Bronchial epithelial cell (primary cell): ENCODE measurements at regions not wholly inside any gene's neighbourhood (a gene's known extent, or its start where the extent isn't known, plus 50 kb on each side); places are given as distances from the start of the nearest gene placed in this dataset.

Source experiments
- DNase-seq: peaks from one replicate; pipeline ENCODE4 v3.0.0-alpha.2; 2010; ENCODE audit warnings: low read depth
- FAIRE-seq: peaks from 2 replicates; lab custom pipeline; 2011; peaks lifted over from hg19 to GRCh38; lab: Jason Lieb, UNC
- H3K27me3 ChIP-seq: 2 replicates; pipeline ENCODE4 v1.5.1; 2011; ENCODE audit warnings: low read length; ENCODE audit not compliant: control insufficient read depth, insufficient read depth
- H3K36me3 ChIP-seq: 2 replicates; pipeline ENCODE4 v1.5.1; 2011; ENCODE audit warnings: low read length; ENCODE audit not compliant: control insufficient read depth, insufficient read depth
- H3K4me3 ChIP-seq: 2 replicates; pipeline ENCODE4 v1.5.1; 2011; ENCODE audit warnings: mild to moderate bottlenecking, low read depth, low read length, control low read depth
- CTCF ChIP-seq: IDR thresholded peaks from 2 replicates; pipeline ENCODE4 v1.5.1; 2011; ENCODE audit warnings: mild to moderate bottlenecking, moderate library complexity, low read length, control low read depth, inconsistent platforms; ENCODE audit not compliant: insufficient read depth, severe bottlenecking

DNA sequence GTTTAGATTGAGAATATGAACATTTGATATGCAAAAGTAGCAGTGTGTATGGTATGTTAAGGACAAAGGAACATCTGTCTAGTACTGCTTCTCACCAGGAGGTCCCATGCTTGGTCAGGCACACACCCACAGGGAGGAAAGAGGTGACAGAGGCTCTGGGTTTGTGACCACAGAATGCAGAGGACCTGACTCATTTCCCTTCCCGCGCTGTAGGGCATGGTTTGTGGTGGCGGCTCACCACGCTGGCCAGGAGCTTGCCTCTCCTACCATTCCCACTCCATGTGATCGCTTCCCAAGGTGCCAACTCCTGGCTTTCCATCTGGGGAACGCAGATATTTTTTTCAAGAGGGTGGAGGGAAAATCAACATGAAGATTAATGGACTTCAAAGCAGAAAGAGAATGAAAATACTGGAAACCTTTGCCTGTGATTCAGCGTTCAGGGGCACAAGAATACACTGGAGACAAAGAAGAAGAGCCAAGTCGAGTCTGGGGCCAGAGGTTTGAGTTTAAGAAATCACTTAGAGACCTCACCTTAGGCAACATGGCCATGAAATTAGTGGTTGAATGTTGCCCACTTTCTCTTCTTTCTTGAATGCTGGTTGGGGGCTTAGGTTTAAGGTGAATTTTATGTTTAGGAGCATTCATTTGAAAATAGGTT, 477.8 kb downstream of the CCDC171 start:
- TF ChIP-seq CTCF: no peak
- Histone ChIP-seq H3K27me3 (no peaks in the 10 kb centered on the region), H3K4me3 (no peak overlapping the region), H3K36me3 (no peaks in the 10 kb centered on the region)
- no peak for FAIRE-seq
- peak; percentile 71 for DNase-seq

GRCh38 chr9:16031486-16031885, 478.6 kb downstream of the CCDC171 start:
- TF ChIP-seq CTCF: no peak
- FAIRE-seq (no peak), DNase-seq (no peak)
- H3K27me3 ChIP-seq: no peaks in the 10 kb centered on the region
- H3K4me3 ChIP-seq: no peak overlapping the region
- no peaks in the 10 kb centered on the region for H3K36me3 ChIP-seq

DNA sequence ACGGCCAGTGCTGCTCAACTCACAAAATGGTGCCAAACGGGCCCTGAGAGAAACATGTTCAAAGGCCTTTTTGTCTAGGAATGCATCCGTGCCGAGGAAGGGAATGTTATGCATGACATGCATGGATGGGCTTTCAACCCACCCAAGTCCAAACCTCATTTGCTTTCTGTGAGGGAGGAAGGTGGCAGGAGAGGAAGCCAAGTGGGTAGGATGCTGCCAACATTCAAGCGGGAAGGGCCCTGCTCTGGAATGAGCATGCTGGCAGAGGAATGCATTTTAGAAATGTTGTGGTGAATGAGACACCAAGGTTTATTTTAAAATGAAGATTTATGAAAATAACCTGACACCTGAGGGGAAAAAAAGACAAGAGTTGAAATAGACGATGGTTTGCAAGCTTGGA, 479.1 kb downstream of the CCDC171 start:
- no peak overlapping the region for H3K4me3 ChIP-seq
- TF ChIP-seq CTCF: no peak
- no peak for FAIRE-seq
- H3K36me3 ChIP-seq: no peaks in the 10 kb centered on the region
- DNase-seq: no peak
- H3K27me3 ChIP-seq: no peaks in the 10 kb centered on the region

GRCh38 chr9:16032799-16033198, 480.0 kb downstream of the CCDC171 start:
- FAIRE-seq (no peak), DNase-seq (no peak)
- no peak for TF ChIP-seq CTCF
- H3K27me3 ChIP-seq: no peaks in the 10 kb centered on the region
- no peaks in the 10 kb centered on the region for H3K36me3 ChIP-seq
- H3K4me3 ChIP-seq: no peak overlapping the region

DNA sequence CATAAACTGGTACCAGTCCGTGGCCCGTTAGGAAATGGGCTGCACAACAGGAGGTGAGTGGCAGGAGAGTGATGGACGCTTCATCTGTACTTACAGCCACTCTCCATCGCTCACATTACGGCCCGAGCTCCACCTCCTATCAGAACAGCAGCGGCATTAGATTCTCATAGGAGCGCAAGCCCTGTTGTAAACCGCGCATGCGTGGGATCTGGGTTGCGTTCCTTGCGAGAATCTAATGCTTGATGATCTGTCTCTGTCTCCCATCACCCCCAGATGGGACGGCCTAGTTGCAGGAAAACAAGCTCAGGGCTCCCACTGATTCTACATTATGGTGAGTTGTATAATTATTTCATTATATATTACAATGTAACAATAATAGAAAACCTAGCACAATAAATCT, 480.4 kb downstream of the CCDC171 start:
- TF ChIP-seq CTCF: no peak
- H3K4me3 ChIP-seq: no peak overlapping the region
- H3K36me3 ChIP-seq: no peaks in the 10 kb centered on the region
- FAIRE-seq: no peak
- DNase-seq: no peak
- H3K27me3 ChIP-seq: no peaks in the 10 kb centered on the region
